ENCODE measurements at regions not wholly inside any gene's neighbourhood (a gene's known extent, or its start where the extent isn't known, plus 50 kb on each side); places are given as distances from the start of the nearest gene placed in this dataset.

DNA sequence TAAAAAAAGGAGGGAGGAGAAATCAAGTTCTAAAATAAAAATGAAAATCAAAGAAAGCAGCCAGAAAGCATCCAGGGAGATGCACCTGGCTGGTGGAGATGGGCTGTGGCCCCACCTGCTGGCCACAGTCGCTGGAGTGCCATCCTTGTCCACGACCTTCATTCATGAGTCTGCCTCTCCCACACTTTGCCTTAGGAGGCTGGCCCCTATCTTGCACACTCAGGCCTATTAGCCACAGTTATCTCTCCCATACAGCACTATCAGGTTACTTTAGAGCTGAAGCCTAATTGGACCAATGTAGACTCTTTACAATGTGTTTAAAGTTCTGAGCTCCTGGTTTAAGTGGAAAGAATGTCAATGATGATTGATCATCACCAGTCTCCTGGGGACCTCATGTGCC is 392.0 kb upstream of the RORA start:
- peak; percentile 70 for DNase-seq

GRCh38 chr15:61620151-61620550 is 391.0 kb upstream of the RORA start:
- DNase-seq = no peak

GRCh38 chr15:61613729-61614128 is 384.6 kb upstream of the RORA start:
- DNase-seq = no peak

DNA sequence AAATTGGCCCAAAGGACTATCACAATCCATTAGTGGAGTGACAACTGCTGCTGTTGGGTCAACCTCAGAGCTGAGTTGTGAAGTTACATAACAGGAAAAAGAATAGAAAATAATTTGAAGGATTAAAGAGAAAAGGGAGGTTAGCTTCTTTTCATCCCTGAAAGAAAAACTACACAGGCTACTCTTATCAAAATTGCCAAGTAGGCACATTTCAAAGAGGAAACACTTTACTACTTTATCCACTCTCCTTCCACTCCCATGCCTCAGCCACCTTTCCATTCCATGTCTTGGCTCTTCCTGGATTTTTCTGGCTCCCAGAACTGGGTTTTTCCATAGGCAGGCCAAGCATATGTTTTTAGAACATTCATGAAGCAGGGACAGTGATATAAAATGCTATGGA is 384.0 kb upstream of the RORA start:
- no peak for DNase-seq

- DNase-seq = no peak
Measured at GRCh38 chr15:61612111-61612510, 383.0 kb upstream of the RORA start.

- no peak for DNase-seq
Measured at GRCh38 chr15:61605343-61605742, 376.2 kb upstream of the RORA start.

- peak; percentile 75 for DNase-seq
Measured at GRCh38 chr15:61598655-61599054, 369.6 kb upstream of the RORA start.

DNA sequence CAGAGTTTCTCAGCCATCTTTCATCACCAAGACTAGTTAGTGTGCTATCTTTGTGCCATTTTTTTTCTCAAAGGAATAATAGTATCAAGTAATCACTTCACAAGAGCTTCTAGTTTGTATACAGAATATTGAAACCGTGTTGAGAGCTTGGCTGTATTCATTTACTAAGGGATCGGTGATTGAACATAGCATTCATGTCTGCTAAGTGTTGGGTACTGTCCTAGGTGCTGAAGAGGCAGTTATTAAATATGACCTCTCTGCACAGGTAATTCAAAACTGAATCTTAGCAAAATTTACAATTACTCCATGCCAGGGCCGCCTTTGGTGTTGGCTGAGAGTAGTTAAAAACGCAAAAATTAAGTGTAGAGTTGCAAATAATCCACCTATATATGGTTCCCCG is 355.3 kb upstream of the RORA start:
- DNase-seq = no peak

DNA sequence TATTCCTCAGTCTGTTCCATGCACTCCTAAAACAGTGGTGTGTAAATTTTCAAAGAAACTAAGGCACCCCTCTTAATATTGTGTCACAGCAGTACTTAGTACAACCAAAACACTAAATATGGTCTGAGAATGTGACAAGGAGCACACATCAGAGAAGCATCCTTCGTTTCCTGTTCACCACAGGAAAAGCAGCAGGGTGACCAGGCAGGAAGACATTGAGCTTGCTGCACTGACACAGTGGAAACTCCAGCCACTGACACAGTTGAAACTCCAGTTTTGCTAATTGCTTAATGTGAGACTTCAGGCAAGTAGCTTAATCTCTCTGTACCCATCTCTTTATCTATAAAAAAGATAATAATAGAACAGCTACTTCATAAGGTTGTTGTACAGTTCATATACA is 353.0 kb upstream of the RORA start:
- no peak for DNase-seq

DNA sequence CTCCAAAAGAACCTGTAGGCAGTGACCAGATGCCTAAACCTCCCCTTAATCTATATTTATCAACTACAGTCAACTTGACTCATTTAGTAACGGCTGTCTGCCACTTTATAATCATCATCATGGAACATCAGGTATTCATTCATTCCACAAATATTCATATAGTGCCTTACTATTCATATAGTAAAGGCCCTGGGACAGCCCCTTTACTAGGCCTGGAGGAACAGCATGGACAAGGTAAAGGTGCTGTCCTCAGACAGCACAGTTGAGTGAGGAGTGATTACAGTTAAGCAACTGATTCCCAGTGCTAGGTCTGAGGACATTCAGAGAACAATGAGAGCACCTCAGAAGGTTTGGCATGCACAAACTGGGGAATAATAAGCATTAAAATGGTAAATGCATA is 346.5 kb upstream of the RORA start:
- DNase-seq = no peak

GRCh38 chr15:61571026-61571425 is 341.9 kb upstream of the RORA start:
- no peak for DNase-seq

GRCh38 chr15:61564785-61565184 is 335.7 kb upstream of the RORA start:
- DNase-seq = no peak

- no peak for DNase-seq
Measured at GRCh38 chr15:61558172-61559136, 329.4 kb upstream of the RORA start.

- no peak for DNase-seq
Measured at GRCh38 chr15:61556037-61556648, 327.0 kb upstream of the RORA start.

GRCh38 chr15:61549727-61550126 is 320.6 kb upstream of the RORA start:
- no peak for DNase-seq

DNA sequence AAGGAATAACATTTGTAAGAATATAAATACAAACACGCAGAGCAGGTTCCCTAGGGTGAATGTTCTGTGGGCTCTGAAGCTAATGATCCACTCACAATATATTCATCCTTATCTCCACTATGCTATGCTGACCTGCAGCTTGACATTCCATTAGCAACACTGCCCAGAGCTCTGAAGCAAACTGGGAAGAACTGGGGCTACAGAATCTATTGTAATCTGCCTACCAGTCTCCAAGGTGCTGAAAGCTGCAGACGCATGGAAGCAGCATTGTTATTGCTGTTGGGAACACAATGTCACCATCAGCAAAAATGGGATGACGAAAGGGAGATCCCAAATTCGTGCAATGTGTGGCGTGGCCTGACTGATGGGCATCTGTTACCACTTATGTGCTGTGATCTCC is 316.7 kb upstream of the RORA start:
- DNase-seq = no peak

GRCh38 chr15:61541516-61541915 is 312.4 kb upstream of the RORA start:
- DNase-seq = no peak

DNA sequence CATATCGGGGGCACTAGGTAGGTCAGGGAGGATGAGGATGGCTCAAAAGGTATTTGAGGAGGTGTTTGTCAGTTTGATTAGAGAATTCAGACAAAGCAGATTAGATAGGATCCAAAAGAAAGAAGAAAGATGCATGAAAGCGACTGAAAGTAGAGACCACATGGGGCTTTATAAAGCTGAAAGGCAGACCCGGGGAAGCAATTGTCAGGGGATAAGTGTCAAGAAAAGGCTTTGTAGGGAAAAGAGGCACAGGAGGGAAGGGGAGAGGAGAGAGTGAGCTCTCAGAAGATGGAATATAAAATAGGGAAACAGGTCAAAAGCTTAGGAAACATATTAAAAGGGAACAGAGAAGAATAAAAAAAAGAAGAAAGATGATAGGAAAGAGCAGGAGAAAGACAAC is 308.2 kb upstream of the RORA start:
- DNase-seq = no peak

GRCh38 chr15:61534986-61535385 is 305.9 kb upstream of the RORA start:
- no peak for DNase-seq

- DNase-seq = no peak
Measured at GRCh38 chr15:61530769-61531168, 301.7 kb upstream of the RORA start.

GRCh38 chr15:61528581-61528910 is 299.4 kb upstream of the RORA start:
- peak; percentile 43 for DNase-seq

- peak; percentile 51 for DNase-seq
Measured at GRCh38 chr15:61527836-61528580, 298.9 kb upstream of the RORA start.

- no peak for DNase-seq
Measured at GRCh38 chr15:61524545-61524944, 295.4 kb upstream of the RORA start.

DNA sequence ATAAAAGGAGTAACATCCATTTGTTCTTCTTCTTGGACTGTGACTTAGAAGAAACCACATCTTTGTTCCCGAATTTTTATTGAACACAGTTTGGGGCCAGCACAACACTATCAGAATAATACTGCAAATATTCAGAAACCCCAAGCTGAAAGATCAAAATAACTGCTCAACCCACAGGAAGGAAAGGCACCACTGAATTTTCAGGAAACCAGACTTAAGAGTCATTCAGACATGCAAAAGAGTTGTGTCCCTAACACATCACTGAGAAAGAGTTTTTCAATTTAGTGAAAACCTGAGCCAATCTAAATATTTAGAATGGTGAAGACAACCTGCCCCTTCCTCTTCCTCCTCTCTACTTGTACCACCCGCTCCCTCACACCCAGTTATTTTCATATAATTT is 295.0 kb upstream of the RORA start:
- no peak for DNase-seq

Measured in NCI-H146 (cell line).